Stomach (tissue), 4 donors: ENCODE measurements at regions not wholly inside any gene's neighbourhood (a gene's known extent, or its start where the extent isn't known, plus 50 kb on each side); places are given as distances from the start of the nearest gene placed in this dataset.

Experiments
- CTCF ChIP-seq, 7 experiments: fragments of 450-650 bp in 4 of 7; fragments of 200-600 bp in 3 of 7; sonication (generic) in 3 of 7; IDR thresholded peaks; one replicate each; pipeline ENCODE4 v1.5.1; 2016 to 2019; ENCODE audit warnings: antibody characterized with exemption in 7 of 7, control low read depth in 2 of 7, mild to moderate bottlenecking in 1 of 7
- EP300 ChIP-seq: sonication (generic); formaldehyde crosslinking; IDR thresholded peaks from one replicate; pipeline ENCODE4 v1.6.1; 2017; ENCODE audit warnings: antibody characterized with exemption
- POLR2A ChIP-seq, 4 donors: fragments of 450-650 bp; IDR thresholded peaks; one replicate each; pipeline ENCODE4 v1.6.1; 2016; ENCODE audit warnings: antibody characterized with exemption in 4 of 4, control low read depth in 2 of 4, mild to moderate bottlenecking in 1 of 4, moderate library complexity in 1 of 4
- POLR2AphosphoS5 ChIP-seq, 3 donors: sonication (generic); formaldehyde crosslinking; IDR thresholded peaks; one replicate each; pipeline ENCODE4 v1.6.1; 2016; ENCODE audit warnings: antibody characterized with exemption in 3 of 3

GRCh38 chr16:89034971-89035668 is 58.1 kb upstream of the CBFA2T3 start:
- no peak for TF ChIP-seq POLR2A (IDR thresholded peaks at IDR 0.05)
- no peak for TF ChIP-seq CTCF (IDR thresholded peaks at IDR 0.05)
- TF ChIP-seq EP300, result no peak
- TF ChIP-seq POLR2AphosphoS5 (IDR thresholded peaks at IDR 0.05), result no peak
